Esophagus squamous epithelium (tissue), 5 donors: ENCODE measurements at regions not wholly inside any gene's neighbourhood (a gene's known extent, or its start where the extent isn't known, plus 50 kb on each side); places are given as distances from the start of the nearest gene placed in this dataset.

Source experiments
- DNase-seq: peaks from one replicate; lab custom pipeline; 2025; lab: John Stamatoyannopoulos, UW
- H3K27ac ChIP-seq, 4 donors: fragments of 200-600 bp; sonication (generic); one replicate each; pipeline ENCODE4 v1.5.1; 2016 to 2019; ENCODE audit warnings: mild to moderate bottlenecking in 1 of 4
- H3K27me3 ChIP-seq, 4 donors: fragments of 200-600 bp; sonication (generic); 1 replicate in 3 of 4; 2 replicates in 1 of 4; pipeline versions ENCODE4 v1.5.1 to v1.6.0; 2017 to 2021; ENCODE audit warnings: antibody characterized with exemption in 1 of 4
- H3K36me3 ChIP-seq, 3 donors: fragments of 200-600 bp; sonication (generic); one replicate each; pipeline ENCODE4 v1.5.1; 2016 to 2019
- H3K4me1 ChIP-seq, 3 donors: fragments of 200-600 bp; sonication (generic); one replicate each; pipeline ENCODE4 v1.5.1; 2017 to 2019
- H3K4me3 ChIP-seq, 4 donors: fragments of 200-600 bp; sonication (generic); 1 replicate in 3 of 4; 2 replicates in 1 of 4; pipeline ENCODE4 v1.5.1; 2016 to 2019; ENCODE audit warnings: mild to moderate bottlenecking in 2 of 4, moderate library complexity in 1 of 4
- H3K9me3 ChIP-seq, 3 donors: fragments of 200-600 bp; sonication (generic); one replicate each; pipeline ENCODE4 v1.5.1; 2016 to 2019
- POLR2A ChIP-seq, 4 donors: fragments of 450-650 bp; IDR thresholded peaks; one replicate each; pipeline ENCODE4 v1.6.1; 2017; ENCODE audit warnings: antibody characterized with exemption in 4 of 4, mild to moderate bottlenecking in 4 of 4, moderate library complexity in 3 of 4
- WGBS, 2 donors: methylation state at CpG; one replicate each; pipeline ENCODE4 v1.1.5; 2018; 5-methylcytosine and 5-hydroxymethylcytosine counted together
- intact Hi-C: fragments of 100-400 bp; cut with DNase I; formaldehyde crosslinking; loops from one replicate; pipeline ENCODE4 v1.15.0; 2022
- TF ChIP-seq, protein P1 (sequence below), 6 experiments: fragments of 450-650 bp in 4 of 6; fragments of 200-600 bp in 2 of 6; sonication (generic) in 2 of 6; IDR thresholded peaks; one replicate each; pipeline ENCODE4 v1.5.1; 2016 to 2019; ENCODE audit warnings: antibody characterized with exemption in 6 of 6, mild to moderate bottlenecking in 4 of 6, moderate library complexity in 4 of 6
- donor health status: DM: yes; HTN: yes; CAD: no.

- no peaks in the 10 kb centered on the region for H3K4me1 ChIP-seq
- H3K4me3 ChIP-seq = no peak overlapping the region
- H3K36me3 ChIP-seq = no peaks in the 10 kb centered on the region
- no peaks in the 10 kb centered on the region for H3K27me3 ChIP-seq
- no peaks in the 10 kb centered on the region for H3K9me3 ChIP-seq
- DNase-seq = no peak
- 40 to 45% methylated on average over 3 of the region's 3 CpGs for WGBS, 2 donors
- TF ChIP-seq, protein P1, sequence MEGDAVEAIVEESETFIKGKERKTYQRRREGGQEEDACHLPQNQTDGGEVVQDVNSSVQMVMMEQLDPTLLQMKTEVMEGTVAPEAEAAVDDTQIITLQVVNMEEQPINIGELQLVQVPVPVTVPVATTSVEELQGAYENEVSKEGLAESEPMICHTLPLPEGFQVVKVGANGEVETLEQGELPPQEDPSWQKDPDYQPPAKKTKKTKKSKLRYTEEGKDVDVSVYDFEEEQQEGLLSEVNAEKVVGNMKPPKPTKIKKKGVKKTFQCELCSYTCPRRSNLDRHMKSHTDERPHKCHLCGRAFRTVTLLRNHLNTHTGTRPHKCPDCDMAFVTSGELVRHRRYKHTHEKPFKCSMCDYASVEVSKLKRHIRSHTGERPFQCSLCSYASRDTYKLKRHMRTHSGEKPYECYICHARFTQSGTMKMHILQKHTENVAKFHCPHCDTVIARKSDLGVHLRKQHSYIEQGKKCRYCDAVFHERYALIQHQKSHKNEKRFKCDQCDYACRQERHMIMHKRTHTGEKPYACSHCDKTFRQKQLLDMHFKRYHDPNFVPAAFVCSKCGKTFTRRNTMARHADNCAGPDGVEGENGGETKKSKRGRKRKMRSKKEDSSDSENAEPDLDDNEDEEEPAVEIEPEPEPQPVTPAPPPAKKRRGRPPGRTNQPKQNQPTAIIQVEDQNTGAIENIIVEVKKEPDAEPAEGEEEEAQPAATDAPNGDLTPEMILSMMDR (IDR thresholded peaks at IDR 0.05) = no peak
- no peak for TF ChIP-seq POLR2A (IDR thresholded peaks at IDR 0.05)
- intact Hi-C loops = no loop called here
- no peak overlapping the region for H3K27ac ChIP-seq
Measured at GRCh38 chr1:191963781-191964455, 194.3 kb upstream of the RGS18 start.

GRCh38 chr1:191969290-191969689 lies 189.0 kb upstream of the RGS18 start:
- peaks cover 0 to 7% (median 0%) of the 10 kb centered on the region in 3 donors for H3K9me3 ChIP-seq
- no peak for DNase-seq
- intact Hi-C loops = no loop called here
- H3K36me3 ChIP-seq = no peaks in the 10 kb centered on the region
- H3K27me3 ChIP-seq = no peaks in the 10 kb centered on the region
- no peaks in the 10 kb centered on the region for H3K4me1 ChIP-seq
- H3K27ac ChIP-seq = no peak overlapping the region
- 73 to 77% methylated on average over 5 of the region's 5 CpGs for WGBS, 2 donors
- no peak overlapping the region for H3K4me3 ChIP-seq
- no peak for TF ChIP-seq POLR2A (IDR thresholded peaks at IDR 0.05)
- TF ChIP-seq, protein P1 (IDR thresholded peaks at IDR 0.05) = no peak

DNA sequence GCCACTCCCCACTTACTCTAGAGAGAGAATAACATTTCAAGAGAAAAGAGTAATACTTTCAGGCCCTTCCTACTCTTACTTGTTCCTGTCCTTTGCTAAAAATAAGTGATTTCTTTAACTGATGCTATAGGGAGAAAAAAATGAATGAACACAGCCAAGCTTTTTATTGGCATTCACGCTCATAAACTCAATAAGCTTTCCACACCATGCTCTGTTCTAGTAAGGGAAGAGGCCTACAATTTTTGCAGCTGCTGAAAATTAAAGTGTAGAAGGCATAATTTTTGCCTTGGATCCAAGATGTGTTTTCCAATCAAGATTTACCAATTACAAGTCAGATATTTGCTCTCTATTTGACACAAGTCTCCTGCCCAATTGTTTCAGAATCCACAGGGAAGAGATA lies 188.1 kb upstream of the RGS18 start:
- H3K36me3 ChIP-seq = no peaks in the 10 kb centered on the region
- H3K4me3 ChIP-seq = no peak overlapping the region
- peaks cover 0 to 7% (median 0%) of the 10 kb centered on the region in 3 donors for H3K9me3 ChIP-seq
- WGBS, 2 donors = 62 to 83% methylated on average over 1 of the region's 1 CpG
- no peak overlapping the region for H3K27ac ChIP-seq
- no peaks in the 10 kb centered on the region for H3K4me1 ChIP-seq
- intact Hi-C loops = no loop called here
- TF ChIP-seq, protein P1 (IDR thresholded peaks at IDR 0.05) = no peak
- TF ChIP-seq POLR2A (IDR thresholded peaks at IDR 0.05) = no peak
- DNase-seq = no peak
- H3K27me3 ChIP-seq = no peaks in the 10 kb centered on the region

DNA sequence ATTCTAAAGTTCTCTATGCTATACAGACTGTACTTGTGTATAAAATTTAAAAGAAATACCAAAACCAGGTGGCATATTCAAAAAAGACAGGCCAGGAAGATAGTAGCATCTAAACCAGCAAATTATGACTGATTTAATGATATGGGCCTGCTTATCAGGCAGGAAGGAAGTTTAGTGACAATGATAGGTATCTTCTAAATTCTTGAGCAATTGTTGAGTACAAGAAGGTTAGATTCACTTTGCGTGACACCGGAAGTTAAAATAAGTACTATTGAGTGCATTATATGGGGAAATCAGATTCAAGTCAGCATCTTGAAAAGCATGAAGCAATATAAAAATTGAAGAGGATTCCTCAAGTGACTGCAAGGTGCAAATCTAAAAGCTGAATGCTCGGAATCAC lies 186.8 kb upstream of the RGS18 start:
- no peak overlapping the region for H3K4me3 ChIP-seq
- H3K9me3 ChIP-seq = peaks cover 0 to 7% (median 0%) of the 10 kb centered on the region in 3 donors
- no peaks in the 10 kb centered on the region for H3K27me3 ChIP-seq
- intact Hi-C loops = no loop called here
- H3K27ac ChIP-seq = no peak overlapping the region
- H3K4me1 ChIP-seq = no peaks in the 10 kb centered on the region
- no peaks in the 10 kb centered on the region for H3K36me3 ChIP-seq
- WGBS, 2 donors = 82 to 86% methylated on average over 3 of the region's 3 CpGs
- TF ChIP-seq POLR2A (IDR thresholded peaks at IDR 0.05) = no peak
- TF ChIP-seq, protein P1 (IDR thresholded peaks at IDR 0.05) = no peak
- DNase-seq = no peak

- H3K4me1 ChIP-seq = no peaks in the 10 kb centered on the region
- 43 to 68% methylated on average over 1 to 2 of the region's 2 CpGs for WGBS, 2 donors
- no peak for DNase-seq
- no peak overlapping the region for H3K27ac ChIP-seq
- H3K36me3 ChIP-seq = no peaks in the 10 kb centered on the region
- H3K27me3 ChIP-seq = no peaks in the 10 kb centered on the region
- intact Hi-C loops = no loop called here
- TF ChIP-seq, protein P1 (IDR thresholded peaks at IDR 0.05) = no peak
- peaks cover 0 to 7% (median 0%) of the 10 kb centered on the region in 3 donors for H3K9me3 ChIP-seq
- H3K4me3 ChIP-seq = no peak overlapping the region
Measured at GRCh38 chr1:191974004-191974403, 184.3 kb upstream of the RGS18 start.
